Nephron progenitor cell (in vitro differentiated cells): ENCODE measurements at regions not wholly inside any gene's neighbourhood (a gene's known extent, or its start where the extent isn't known, plus 50 kb on each side); places are given as distances from the start of the nearest gene placed in this dataset.
A peak's percentile ranks its signal among the peaks of the same experiment; 100 is the strongest.

Experiments
- DNase-seq: peaks from one replicate; pipeline ENCODE4 v3.0.0; 2021
- H3K27ac Mint-ChIP-seq: 2 replicates; pipeline ENCODE4 v1.8.0; 2021; ENCODE audit warnings: mild to moderate bottlenecking, moderate library complexity, mixed read lengths
- H3K27me3 Mint-ChIP-seq: 2 replicates; pipeline ENCODE4 v1.8.0; 2021; ENCODE audit warnings: mild to moderate bottlenecking, low read depth, mixed read lengths; ENCODE audit not compliant: poor library complexity
- H3K36me3 Mint-ChIP-seq: 2 replicates; pipeline ENCODE4 v1.8.0; 2021; ENCODE audit warnings: low read depth, mixed read lengths
- H3K4me1 Mint-ChIP-seq: 2 replicates; pipeline ENCODE4 v1.8.0; 2021; ENCODE audit warnings: mixed read lengths
- H3K4me3 Mint-ChIP-seq: 2 replicates; pipeline ENCODE4 v1.8.0; 2021; ENCODE audit warnings: mild to moderate bottlenecking, moderate library complexity, mixed read lengths
- H3K9me3 Mint-ChIP-seq: 2 replicates; pipeline ENCODE4 v1.8.0; 2021; ENCODE audit warnings: mild to moderate bottlenecking, moderate library complexity, mixed read lengths
- CTCF ChIP-seq: fragments of 200-600 bp; sonication (generic); IDR thresholded peaks from 2 replicates; pipeline ENCODE4 v1.5.0; 2021; ENCODE audit warnings: antibody characterized with exemption

- H3K9me3 Mint-ChIP-seq: no peaks in the 10 kb centered on the region
- no peaks in the 10 kb centered on the region for H3K36me3 Mint-ChIP-seq
- TF ChIP-seq CTCF: no peak
- no peak for DNase-seq
- H3K27me3 Mint-ChIP-seq: no peaks in the 10 kb centered on the region
- no peak overlapping the region for H3K27ac Mint-ChIP-seq
- H3K4me1 Mint-ChIP-seq: no peaks in the 10 kb centered on the region
- H3K4me3 Mint-ChIP-seq: no peak overlapping the region
Observed at GRCh38 chr6:6964675-6965074, 143.1 kb upstream of the RREB1 start.

DNA sequence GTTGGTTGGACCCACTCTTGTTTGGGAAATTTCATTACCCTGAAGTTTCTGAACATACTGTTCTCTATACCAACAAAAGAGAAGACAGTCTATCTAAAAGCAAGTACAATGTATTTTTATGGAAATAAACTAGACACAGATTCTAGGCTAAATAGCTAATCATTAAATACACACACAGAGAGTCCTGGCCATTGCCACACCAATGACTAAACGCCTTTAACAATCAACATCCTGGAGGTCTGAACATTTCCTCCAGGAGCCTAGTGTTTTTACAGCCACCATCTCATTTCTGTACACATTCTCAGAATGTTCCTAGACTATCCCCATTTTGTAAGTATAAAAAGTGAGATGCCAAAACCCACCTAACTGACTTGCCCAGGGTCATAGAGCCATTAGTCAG is 141.6 kb upstream of the RREB1 start:
- Mint-ChIP-seq H3K9me3 (no peaks in the 10 kb centered on the region), H3K4me1 (no peaks in the 10 kb centered on the region), H3K4me3 (no peak overlapping the region), H3K36me3 (no peaks in the 10 kb centered on the region), H3K27ac (no peak overlapping the region), H3K27me3 (peaks cover 2% of the 10 kb centered on the region)
- no peak for TF ChIP-seq CTCF
- no peak for DNase-seq

DNA sequence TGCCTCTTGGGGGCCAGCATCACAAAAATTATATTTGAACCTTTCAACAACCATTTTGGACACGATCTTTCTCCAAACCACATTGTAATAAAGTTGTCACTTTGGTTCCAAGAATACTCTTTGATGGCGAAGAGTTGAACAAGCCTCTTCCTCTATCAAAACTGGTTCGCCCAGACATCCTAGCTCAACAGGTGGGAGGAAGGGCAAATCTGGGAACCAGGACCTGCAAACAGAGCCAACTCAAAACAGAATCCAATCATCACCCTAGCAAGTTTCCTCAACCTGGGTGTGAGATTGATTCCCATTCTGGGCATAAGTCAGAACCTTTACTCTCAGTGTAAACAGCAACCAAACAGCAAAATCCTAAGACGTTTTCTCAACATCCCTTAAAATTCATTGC is 141.2 kb upstream of the RREB1 start:
- Mint-ChIP-seq H3K36me3 (no peaks in the 10 kb centered on the region), H3K9me3 (no peaks in the 10 kb centered on the region), H3K4me3 (no peak overlapping the region), H3K4me1 (no peaks in the 10 kb centered on the region), H3K27me3 (peaks cover 2% of the 10 kb centered on the region), H3K27ac (no peak overlapping the region)
- no peak for TF ChIP-seq CTCF
- no peak for DNase-seq

DNA sequence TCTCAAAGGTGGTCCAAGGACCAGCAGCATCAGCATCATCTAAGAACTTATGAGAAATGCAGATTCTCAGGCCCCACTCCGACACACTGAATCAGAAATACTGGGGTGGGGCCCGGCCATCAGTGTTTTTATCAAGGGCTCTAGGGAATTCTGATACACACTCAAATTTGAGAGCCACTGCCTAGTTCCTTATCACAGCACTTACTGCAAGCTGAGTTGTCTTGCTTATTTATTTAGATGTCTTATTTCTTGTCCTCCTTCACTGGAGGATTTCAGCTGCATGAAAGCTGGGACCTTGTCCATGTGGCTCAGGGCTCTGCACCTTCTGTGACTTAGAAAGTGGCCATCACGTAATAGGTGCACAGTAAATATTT is 139.4 kb upstream of the RREB1 start:
- H3K4me1 Mint-ChIP-seq: no peaks in the 10 kb centered on the region
- H3K36me3 Mint-ChIP-seq: no peaks in the 10 kb centered on the region
- no peak overlapping the region for H3K4me3 Mint-ChIP-seq
- H3K9me3 Mint-ChIP-seq: no peaks in the 10 kb centered on the region
- no peak for DNase-seq
- H3K27me3 Mint-ChIP-seq: peaks cover 2% of the 10 kb centered on the region
- no peak for TF ChIP-seq CTCF
- H3K27ac Mint-ChIP-seq: no peak overlapping the region

GRCh38 chr6:6968731-6969552 is 138.8 kb upstream of the RREB1 start:
- Mint-ChIP-seq H3K27me3 (peaks cover 2% of the 10 kb centered on the region), H3K4me3 (no peak overlapping the region), H3K4me1 (no peaks in the 10 kb centered on the region), H3K27ac (no peak overlapping the region), H3K9me3 (no peaks in the 10 kb centered on the region), H3K36me3 (no peaks in the 10 kb centered on the region)
- no peak for DNase-seq
- TF ChIP-seq CTCF: no peak

DNA sequence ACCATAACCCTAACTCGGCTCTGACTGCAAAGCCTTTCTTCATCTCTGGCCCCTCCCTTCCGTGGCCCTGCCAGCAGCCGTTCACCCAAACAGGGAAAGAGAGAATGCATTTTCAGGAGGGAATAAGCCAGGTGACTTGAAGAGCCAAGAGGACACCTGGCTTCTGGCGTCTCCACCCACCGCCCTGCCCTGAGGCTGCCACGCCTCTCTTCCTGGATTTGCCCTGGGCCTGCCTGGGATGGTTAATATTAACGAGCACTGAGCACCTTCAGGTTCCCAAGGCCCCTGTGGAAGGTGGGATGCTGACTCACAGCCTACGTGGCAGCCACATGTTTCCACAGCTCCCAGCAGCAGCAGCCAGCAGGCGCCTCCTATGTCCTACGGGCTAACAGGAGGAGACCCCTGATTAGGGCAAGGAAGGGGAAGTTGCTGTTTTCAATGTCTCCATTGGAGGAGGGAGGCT is 138.0 kb upstream of the RREB1 start:
- Mint-ChIP-seq H3K36me3 (no peaks in the 10 kb centered on the region), H3K27me3 (peaks cover 2% of the 10 kb centered on the region), H3K4me3 (no peak overlapping the region), H3K9me3 (no peaks in the 10 kb centered on the region), H3K27ac (peak overlapping the region; percentile 57), H3K4me1 (peaks cover 6% of the 10 kb centered on the region)
- DNase-seq: no peak
- no peak for TF ChIP-seq CTCF
